Occipital lobe (tissue), 1 donor: ENCODE measurements at regions not wholly inside any gene's neighbourhood (a gene's known extent, or its start where the extent isn't known, plus 50 kb on each side); places are given as distances from the start of the nearest gene placed in this dataset.
"Not testable (repeated sequence)": the region's sequence is repeated elsewhere in the genome, so short reads cannot be mapped to it uniquely, and the experiment has no call there.

Source experiments
- DNase-seq: peaks from one replicate; lab custom pipeline; 2025; lab: John Stamatoyannopoulos, UW

DNA sequence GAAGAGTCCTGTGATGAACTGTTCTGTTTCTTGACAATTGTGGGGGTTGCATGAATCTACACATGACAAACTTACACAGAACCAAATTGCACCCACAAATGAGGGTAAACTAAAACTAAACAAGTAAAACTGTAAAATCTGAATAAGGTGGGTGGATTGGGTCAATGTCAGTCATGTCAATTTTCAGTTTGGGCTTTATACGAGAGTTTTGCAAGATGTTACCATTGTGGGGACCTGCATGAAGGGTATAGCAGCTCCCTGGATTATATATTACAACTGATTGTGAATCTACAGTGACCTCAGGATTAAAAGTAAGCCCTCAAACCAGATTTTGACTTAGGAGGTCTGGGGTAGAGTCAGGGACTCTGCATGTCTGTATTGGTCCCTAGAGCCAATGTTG lies 101.5 kb upstream of the LHX5 start:
- no peak for DNase-seq

DNA sequence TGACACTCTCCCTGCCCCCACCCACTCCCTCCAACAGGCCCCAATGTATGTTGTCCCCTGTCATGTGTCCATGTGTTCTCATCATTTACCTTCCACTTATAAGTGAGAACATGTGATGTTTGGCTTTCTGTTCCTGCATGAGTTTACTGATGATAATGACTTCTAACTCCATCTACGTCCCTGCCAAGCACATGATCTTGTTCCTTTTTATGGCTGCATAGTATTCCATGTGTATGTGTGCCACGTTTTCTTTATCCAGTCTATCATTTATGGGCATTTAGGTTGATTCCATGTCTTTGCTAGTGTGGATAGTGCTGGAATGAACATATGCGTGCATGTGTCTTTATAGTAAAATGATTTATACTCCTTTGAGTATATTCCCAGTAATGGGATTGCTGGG lies 100.0 kb upstream of the LHX5 start:
- DNase-seq, result no peak

DNA sequence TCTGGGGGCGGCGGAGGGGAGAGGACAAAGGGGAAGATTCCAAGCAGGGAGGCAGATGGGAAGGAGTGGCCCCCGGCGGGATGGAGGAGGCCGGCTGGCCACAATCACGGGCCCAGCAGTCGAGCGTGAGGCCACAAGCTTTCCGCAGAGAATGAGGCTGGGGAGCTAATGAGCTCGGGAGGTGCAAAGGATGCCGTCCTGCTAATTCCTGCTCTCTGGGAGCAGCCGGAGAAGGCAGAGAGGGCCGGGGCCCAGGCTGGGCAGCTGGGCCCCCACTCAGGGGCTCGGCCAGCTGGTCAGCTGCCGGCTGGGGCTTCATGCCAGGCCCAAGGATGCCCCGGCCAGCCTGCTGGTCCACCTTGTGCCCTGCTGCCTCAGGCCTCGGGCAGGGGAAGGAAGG lies 98.1 kb upstream of the LHX5 start:
- no peak for DNase-seq

GRCh38 chr12:113568021-113568420 lies 96.3 kb upstream of the LHX5 start:
- no peak for DNase-seq

GRCh38 chr12:113565368-113565767 lies 93.7 kb upstream of the LHX5 start:
- DNase-seq, result no peak

DNA sequence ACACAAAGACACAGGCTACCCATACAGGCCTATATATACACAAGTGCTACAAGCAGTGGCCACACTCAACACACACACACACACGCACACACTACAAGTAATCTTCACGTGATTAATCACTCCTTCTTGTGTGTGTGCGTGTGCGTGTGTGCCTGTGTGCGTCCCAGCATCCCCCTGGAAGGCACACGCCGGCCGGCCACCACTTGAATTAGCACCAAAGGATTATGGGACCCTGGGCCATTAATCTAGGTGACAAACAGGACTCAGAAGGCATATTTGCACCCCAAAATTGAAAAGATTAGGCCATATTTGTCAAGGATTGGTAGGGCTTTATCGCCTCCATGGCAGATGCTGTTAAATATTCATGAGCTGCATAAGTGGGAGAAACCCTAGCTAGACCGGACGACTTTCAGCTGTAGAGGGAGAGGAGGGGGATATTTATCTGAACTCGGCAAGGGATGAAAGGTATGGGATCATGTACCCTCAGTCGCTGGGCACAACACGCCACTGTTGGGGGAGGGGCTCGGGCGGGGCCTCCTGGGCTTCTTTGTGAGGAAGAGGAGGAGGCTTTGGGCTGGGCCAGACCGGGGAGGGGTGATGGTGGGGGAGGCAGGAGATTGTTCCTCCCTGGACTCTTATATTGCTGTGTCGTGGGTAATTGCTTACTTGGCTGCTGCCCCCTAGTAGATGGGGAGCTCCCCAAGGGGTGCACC lies 89.6 kb upstream of the LHX5 start:
- DNase-seq, result no peak

GRCh38 chr12:113559466-113559865 lies 87.8 kb upstream of the LHX5 start:
- no peak for DNase-seq

DNA sequence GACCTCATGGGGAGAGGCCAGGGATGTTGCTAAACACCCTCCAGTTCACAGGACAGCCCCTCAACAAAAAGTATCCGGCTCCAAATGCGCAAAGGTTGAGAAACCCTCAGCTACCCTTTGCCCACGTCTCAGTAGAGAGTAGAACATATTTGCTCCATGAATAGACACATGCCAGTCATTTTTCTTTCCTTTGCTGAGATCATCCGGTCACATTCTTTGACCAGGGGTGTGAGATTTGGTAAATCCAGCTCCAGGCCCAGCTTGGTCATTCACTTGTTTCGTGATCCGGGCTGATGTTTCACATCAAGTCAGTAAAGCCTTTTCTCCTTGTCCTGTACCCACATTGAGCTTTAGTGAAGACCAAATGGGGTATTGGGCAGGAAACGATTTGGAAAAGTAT lies 83.6 kb upstream of the LHX5 start:
- no peak for DNase-seq

- DNase-seq, result no peak
These were observed 81.1 kb upstream of the LHX5 start for GRCh38 chr12:113552760-113553159.

DNA sequence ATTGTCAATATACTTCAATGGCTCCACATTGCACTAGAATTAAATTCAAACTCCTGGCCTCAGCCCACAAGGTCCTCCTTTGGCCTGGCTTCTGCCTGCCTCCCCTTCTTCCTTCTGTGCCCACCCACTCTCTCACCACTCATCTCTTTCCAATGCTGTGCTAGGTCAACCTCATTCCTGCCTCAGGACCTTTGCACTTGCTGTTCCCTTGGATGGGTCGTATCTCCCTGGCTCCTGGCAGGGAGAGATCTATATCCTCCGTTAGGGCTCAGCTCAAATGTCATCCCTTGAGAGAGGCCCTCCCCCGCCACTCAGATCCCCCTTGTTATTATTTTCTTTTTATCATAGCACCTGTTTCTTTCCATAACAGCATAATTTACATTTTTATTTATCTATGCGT lies 79.9 kb upstream of the LHX5 start:
- DNase-seq, result no peak

- DNase-seq, result no peak
These were observed 76.8 kb upstream of the LHX5 start for GRCh38 chr12:113548467-113548866.

- DNase-seq, result no peak
These were observed 75.5 kb upstream of the LHX5 start for GRCh38 chr12:113546916-113547863.

DNA sequence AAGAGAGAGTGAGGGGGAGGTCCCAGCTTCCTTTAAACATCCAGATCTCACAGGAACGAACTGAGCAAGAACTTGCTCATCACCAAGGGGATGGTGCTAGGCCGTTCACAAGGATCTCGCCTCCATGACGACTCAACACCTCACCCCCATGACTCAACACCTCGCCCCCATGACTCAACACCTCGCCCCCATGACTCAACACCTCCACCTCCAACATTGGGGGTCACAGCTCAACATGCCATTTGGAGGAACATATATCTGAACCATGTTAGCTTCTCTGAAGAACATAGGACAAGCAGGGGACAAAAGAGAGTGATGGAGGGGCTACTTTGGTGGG lies 66.0 kb upstream of the LHX5 start:
- no peak for DNase-seq

DNA sequence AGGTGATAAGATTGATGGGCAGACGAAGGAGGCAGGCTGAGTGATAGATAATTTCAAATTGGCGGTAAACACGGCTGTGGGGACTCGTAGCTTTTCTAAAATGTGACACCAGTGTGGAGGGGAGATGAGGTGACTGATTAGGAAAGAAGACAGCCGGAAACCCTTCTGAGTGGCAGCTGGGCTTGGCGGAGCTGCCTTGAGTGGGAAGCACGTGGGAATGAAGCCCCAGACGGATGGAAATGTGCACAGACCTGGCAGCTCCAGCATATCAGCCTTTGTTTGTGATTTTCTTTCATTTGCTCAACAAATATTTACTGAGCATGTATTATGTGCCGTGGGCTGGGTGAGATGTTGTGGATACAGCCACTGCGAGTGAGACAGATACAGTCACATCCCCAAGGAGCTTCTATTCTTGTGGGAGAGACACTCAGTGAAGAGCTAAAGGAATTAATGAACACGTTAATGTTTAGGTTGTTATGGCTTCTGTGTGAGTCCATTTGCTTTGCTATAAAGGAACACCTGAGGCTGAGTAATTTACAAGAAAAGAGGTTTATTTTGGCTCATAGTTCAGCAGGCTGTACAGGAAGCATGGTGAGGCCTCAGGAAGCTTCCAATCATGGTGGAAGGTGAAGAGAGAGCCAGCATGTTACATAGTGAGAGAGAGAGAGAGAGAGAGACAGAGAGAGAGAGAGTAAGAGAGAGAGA lies 65.5 kb upstream of the LHX5 start:
- no peak for DNase-seq

GRCh38 chr12:113535100-113535499 lies 63.4 kb upstream of the LHX5 start:
- DNase-seq, result no peak

- DNase-seq, result no peak
These were observed 62.9 kb upstream of the LHX5 start for GRCh38 chr12:113534555-113534954.

DNA sequence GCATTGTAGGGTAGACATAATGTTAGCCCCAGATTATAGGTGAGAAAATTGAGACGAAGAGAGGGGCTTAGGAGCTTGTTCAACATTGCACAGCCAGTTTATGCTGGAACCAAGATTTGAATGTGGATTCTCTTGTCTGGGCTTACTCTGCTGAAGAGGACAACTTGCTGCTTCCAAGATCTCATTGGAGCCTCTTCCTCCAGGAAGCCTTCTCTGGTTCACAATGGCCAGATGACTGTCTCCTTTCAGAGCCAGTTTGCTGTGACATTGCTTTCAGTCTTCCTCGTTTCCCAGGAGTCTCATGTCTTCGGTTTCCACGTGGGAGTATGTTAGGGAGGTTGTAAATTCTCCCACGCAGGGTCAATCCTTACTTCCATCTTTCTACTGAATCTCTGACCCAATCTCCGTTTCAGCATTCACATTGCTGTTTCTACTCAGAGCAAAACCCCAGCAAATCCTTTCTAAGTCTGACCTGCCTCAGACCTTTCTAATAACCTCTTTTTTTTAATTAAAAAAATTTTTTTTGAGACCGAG lies 62.2 kb upstream of the LHX5 start:
- DNase-seq, result no peak

DNA sequence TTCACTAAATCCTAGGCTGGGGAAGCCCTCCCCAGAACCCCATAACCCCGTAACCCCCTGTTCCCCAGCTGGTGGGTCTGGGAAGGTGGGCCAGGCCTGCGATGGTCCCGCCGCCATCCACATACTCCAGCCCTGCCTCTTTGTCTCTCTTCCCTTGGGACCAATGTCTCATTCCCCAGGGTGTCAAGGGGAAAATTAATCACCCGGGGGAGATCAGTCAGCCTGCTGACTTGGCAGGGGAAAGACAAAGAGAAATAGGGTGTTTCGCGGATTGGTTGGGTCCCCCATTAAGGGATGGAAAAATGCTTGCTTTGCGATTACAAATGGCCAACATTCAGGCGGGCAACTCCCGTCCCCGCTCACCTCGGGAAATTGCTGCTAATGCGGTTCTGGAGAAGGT lies 60.6 kb upstream of the LHX5 start:
- DNase-seq, result no peak

DNA sequence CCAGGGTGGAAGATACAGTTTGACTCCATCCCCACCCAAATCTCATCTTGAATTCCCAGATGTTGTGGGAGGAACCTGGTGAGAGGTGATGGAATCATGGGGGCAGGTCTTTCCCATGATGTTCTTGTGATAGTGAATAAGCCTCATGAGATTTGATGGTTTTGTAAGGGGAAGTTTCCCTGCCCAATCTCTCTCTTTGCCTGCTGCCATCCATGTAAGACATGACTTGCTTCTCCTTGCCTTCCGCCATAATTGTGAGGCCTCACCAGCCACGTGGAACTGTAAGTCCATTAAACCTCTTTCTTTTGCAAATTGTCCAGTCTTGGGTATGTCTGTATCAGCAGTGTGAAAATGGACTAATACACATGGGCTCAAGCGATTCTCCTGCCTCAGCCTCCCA lies 59.4 kb upstream of the LHX5 start:
- DNase-seq, result not testable (repeated sequence)

GRCh38 chr12:113528606-113529293 lies 57.1 kb upstream of the LHX5 start:
- DNase-seq, result no peak

DNA sequence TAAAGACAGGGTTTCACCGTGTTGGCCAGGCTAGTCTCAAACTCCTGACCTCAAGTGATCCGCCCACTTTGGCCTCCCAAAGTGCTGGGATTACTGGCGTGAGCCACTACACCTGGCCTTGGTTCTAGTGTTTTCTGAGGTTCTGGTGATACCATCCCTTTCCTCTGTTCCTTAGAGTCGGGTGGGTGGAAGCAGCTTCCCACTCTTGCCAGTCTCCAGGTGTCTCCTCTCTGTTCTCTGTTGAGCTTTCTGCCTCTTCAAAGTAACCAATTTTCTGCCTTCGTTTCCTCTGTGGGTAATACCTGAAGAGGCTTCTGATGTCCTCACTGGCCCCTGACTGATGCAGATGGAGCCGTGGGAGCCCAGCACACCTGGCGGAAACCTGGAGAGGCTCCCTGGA lies 53.4 kb upstream of the LHX5 start:
- no peak for DNase-seq

- DNase-seq, result no peak
These were observed 52.8 kb upstream of the LHX5 start for GRCh38 chr12:113524495-113524894.
